ENCODE measurements at regions not wholly inside any gene's neighbourhood (a gene's known extent, or its start where the extent isn't known, plus 50 kb on each side); places are given as distances from the start of the nearest gene placed in this dataset.

DNA sequence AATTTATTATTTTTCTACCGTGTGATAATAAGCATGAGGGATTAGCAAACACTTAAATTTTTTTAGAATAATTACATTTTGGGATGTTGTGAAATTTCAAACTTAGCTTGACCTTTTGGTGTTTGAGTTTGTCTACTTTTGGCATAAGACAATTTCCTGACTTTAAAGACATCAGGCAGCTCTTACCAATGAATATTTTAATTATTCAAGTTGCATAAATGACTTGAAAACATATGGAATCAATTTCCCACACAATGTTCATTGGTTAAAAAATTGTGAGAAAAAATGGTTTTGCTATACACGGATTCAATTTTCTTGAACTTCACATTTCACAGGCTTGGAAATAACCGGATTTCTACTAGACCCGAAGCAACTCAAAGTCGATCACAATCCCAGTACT, 243.4 kb downstream of the IKZF2 start:
- TF ChIP-seq, protein P1, sequence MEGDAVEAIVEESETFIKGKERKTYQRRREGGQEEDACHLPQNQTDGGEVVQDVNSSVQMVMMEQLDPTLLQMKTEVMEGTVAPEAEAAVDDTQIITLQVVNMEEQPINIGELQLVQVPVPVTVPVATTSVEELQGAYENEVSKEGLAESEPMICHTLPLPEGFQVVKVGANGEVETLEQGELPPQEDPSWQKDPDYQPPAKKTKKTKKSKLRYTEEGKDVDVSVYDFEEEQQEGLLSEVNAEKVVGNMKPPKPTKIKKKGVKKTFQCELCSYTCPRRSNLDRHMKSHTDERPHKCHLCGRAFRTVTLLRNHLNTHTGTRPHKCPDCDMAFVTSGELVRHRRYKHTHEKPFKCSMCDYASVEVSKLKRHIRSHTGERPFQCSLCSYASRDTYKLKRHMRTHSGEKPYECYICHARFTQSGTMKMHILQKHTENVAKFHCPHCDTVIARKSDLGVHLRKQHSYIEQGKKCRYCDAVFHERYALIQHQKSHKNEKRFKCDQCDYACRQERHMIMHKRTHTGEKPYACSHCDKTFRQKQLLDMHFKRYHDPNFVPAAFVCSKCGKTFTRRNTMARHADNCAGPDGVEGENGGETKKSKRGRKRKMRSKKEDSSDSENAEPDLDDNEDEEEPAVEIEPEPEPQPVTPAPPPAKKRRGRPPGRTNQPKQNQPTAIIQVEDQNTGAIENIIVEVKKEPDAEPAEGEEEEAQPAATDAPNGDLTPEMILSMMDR (tag by site-specific recombination; IDR thresholded peaks at IDR 0.05), result no peak
- TF ChIP-seq, protein P2, sequence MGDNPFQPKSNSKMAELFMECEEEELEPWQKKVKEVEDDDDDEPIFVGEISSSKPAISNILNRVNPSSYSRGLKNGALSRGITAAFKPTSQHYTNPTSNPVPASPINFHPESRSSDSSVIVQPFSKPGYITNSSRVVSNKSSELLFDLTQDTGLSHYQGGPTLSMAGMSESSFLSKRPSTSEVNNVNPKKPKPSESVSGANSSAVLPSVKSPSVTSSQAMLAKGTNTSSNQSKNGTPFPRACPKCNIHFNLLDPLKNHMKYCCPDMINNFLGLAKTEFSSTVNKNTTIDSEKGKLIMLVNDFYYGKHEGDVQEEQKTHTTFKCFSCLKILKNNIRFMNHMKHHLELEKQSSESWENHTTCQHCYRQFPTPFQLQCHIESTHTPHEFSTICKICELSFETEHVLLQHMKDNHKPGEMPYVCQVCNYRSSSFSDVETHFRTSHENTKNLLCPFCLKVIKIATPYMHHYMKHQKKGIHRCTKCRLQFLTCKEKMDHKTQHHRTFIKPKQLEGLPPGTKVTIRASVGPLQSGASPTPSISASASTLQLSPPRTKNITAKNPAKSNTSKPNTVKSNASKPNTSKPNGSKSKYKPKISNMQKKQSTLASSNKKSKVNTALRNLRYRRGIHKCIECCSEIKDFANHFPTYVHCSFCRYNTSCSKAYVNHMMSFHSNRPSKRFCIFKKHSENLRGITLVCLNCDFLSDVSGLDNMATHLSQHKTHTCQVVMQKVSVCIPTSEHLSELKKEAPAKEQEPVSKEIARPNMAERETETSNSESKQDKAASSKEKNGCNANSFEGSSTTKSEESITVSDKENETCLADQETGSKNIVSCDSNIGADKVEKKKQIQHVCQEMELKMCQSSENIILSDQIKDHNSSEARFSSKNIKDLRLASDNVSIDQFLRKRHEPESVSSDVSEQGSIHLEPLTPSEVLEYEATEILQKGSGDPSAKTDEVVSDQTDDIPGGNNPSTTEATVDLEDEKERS (tag by site-specific recombination; IDR thresholded peaks at IDR 0.05), result no peak
- TF ChIP-seq, protein P3, sequence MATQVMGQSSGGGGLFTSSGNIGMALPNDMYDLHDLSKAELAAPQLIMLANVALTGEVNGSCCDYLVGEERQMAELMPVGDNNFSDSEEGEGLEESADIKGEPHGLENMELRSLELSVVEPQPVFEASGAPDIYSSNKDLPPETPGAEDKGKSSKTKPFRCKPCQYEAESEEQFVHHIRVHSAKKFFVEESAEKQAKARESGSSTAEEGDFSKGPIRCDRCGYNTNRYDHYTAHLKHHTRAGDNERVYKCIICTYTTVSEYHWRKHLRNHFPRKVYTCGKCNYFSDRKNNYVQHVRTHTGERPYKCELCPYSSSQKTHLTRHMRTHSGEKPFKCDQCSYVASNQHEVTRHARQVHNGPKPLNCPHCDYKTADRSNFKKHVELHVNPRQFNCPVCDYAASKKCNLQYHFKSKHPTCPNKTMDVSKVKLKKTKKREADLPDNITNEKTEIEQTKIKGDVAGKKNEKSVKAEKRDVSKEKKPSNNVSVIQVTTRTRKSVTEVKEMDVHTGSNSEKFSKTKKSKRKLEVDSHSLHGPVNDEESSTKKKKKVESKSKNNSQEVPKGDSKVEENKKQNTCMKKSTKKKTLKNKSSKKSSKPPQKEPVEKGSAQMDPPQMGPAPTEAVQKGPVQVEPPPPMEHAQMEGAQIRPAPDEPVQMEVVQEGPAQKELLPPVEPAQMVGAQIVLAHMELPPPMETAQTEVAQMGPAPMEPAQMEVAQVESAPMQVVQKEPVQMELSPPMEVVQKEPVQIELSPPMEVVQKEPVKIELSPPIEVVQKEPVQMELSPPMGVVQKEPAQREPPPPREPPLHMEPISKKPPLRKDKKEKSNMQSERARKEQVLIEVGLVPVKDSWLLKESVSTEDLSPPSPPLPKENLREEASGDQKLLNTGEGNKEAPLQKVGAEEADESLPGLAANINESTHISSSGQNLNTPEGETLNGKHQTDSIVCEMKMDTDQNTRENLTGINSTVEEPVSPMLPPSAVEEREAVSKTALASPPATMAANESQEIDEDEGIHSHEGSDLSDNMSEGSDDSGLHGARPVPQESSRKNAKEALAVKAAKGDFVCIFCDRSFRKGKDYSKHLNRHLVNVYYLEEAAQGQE (tag by site-specific recombination; IDR thresholded peaks at IDR 0.05), result no peak
- TF ChIP-seq ZNF121 (tag by site-specific recombination; IDR thresholded peaks at IDR 0.05) (no peak), ZNF629 (tag by site-specific recombination; IDR thresholded peaks at IDR 0.05) (no peak), ZNF221 (tag by site-specific recombination; IDR thresholded peaks at IDR 0.05; ENCODE audit: borderline replicate concordance) (no peak), GLI4 (tag by site-specific recombination; IDR thresholded peaks at IDR 0.05) (no peak), ZNF571 (tag by site-specific recombination; IDR thresholded peaks at IDR 0.05) (no peak), ZNF624 (tag by site-specific recombination; IDR thresholded peaks at IDR 0.05) (no peak), ZNF529 (tag by site-specific recombination; IDR thresholded peaks at IDR 0.05; ENCODE audit: insufficient replicate concordance) (no peak), ZNF140 (tag by site-specific recombination; IDR thresholded peaks at IDR 0.05) (no peak), ZNF146 (tag by site-specific recombination; IDR thresholded peaks at IDR 0.05) (no peak), ZNF416 (tag by site-specific recombination; IDR thresholded peaks at IDR 0.05) (no peak), ZNF184 (tag by site-specific recombination; IDR thresholded peaks at IDR 0.05) (no peak)

Data from HEK293 (cell line).